ENCODE measurements at regions not wholly inside any gene's neighbourhood (a gene's known extent, or its start where the extent isn't known, plus 50 kb on each side); places are given as distances from the start of the nearest gene placed in this dataset. TPM values are rescaled to one million over a fixed set of nuclear protein-coding genes. Genes with fewer than 3 reads are reported as not detected.
A peak's percentile ranks its signal among the peaks of the same experiment; 100 is the strongest.

DNA sequence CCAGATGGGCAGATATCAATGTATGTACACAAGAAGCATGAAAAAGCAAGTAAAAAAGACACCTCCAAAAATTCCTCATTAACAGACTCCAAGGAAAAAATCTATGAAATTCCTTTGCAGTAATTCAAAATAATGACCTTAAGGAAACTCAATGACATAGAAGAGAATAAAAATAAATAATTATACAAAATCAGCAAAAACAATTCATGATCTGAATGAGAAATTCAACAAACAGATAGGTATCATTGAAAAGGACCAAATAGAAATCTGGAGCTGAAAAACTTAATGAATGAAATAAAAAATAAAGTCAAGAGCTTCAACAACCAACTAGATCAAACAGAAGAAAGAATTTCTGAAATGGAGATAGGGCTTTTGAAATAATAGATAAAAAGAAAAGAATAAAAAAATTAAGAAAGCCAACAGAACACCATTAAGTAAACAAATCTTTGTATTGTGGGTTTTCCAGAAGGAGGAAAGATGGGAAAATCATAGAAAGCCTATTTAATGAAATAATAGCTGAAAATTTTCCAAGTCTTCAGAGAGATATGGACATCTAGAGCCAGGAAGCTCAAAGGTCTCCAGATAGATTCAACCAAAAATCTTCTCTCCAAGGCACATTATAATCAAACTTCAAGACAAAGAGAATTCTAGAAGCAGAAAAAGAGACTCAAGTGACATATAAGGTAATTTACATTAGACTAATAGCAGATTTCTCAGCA lies 52.0 kb upstream of the KCNK1 start (continued):
- TF ChIP-seq LEF1 (IDR thresholded peaks at IDR 0.05), result peak; percentile 70; the same call in 1 of the 2 replicates
- no peak for TF ChIP-seq KLF13 (tag; IDR thresholded peaks at IDR 0.05; ENCODE audit: borderline replicate concordance, low read depth)
- TF ChIP-seq PTBP1 (IDR thresholded peaks at IDR 0.05; ENCODE audit: low read depth, low read length), result no peak
- TF ChIP-seq CBFA2T3 (IDR thresholded peaks at IDR 0.05), result no peak
- no peak for TF ChIP-seq SMARCE1 (IDR thresholded peaks at IDR 0.05)
- TF ChIP-seq ZNF668 (CRISPR knock-in tag; IDR thresholded peaks at IDR 0.05), result no peak
- TF ChIP-seq CHD2 (IDR thresholded peaks at IDR 0.05; ENCODE audit: low read depth, low read length), result no peak
- no peak for TF ChIP-seq SRSF7 (optimal IDR thresholded peaks at IDR 0.05; ENCODE audit: low read depth, low read length)
- TF ChIP-seq ZNF239 (CRISPR knock-in tag; IDR thresholded peaks at IDR 0.05), result no peak
- TF ChIP-seq NFXL1 (CRISPR knock-in tag; IDR thresholded peaks at IDR 0.05), result no peak
- peak in 1 of 2 experiments; percentile 81; a peak in 1 of 4 replicates for TF ChIP-seq ARNT (IDR thresholded peaks at IDR 0.05)
- no peak for TF ChIP-seq KAT8 (IDR thresholded peaks at IDR 0.05; ENCODE audit: low read depth)
- TF ChIP-seq ZNF347 (CRISPR knock-in tag; IDR thresholded peaks at IDR 0.05; ENCODE audit: low read depth), result no peak
- 0 out of 2 replicates have a peak, but pooled peaks have one; percentile 47 for TF ChIP-seq CHAMP1 (IDR thresholded peaks at IDR 0.05)
- TF ChIP-seq, protein P1, sequence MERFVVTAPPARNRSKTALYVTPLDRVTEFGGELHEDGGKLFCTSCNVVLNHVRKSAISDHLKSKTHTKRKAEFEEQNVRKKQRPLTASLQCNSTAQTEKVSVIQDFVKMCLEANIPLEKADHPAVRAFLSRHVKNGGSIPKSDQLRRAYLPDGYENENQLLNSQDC (CRISPR knock-in tag; IDR thresholded peaks at IDR 0.05), result no peak
- TF ChIP-seq ZNF316 (IDR thresholded peaks at IDR 0.05), result peak; percentile 79
- TF ChIP-seq, protein P2, sequence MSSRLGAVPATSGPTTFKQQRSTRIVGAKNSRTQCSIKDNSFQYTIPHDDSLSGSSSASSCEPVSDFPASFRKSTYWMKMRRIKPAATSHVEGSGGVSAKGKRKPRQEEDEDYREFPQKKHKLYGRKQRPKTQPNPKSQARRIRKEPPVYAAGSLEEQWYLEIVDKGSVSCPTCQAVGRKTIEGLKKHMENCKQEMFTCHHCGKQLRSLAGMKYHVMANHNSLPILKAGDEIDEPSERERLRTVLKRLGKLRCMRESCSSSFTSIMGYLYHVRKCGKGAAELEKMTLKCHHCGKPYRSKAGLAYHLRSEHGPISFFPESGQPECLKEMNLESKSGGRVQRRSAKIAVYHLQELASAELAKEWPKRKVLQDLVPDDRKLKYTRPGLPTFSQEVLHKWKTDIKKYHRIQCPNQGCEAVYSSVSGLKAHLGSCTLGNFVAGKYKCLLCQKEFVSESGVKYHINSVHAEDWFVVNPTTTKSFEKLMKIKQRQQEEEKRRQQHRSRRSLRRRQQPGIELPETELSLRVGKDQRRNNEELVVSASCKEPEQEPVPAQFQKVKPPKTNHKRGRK (tag; IDR thresholded peaks at IDR 0.05), result peak; percentile 60
- peak; percentile 61 for TF ChIP-seq RBM25 (IDR thresholded peaks at IDR 0.05; ENCODE audit: low read depth, low read length, severe bottlenecking)

Small RNAs in the stretch of these regions (small RNA-seq; reads per million reads assigned to genes)
- not detected for gene RNU4-77P
